GM13977 (cell line): ENCODE measurements at regions not wholly inside any gene's neighbourhood (a gene's known extent, or its start where the extent isn't known, plus 50 kb on each side); places are given as distances from the start of the nearest gene placed in this dataset.

Source experiments
- DNase-seq: peaks from one replicate; pipeline ENCODE4 v3.0.0; 2012; ENCODE audit warnings: low spot score
- in situ Hi-C: fragments of 300-500 bp; cut with MboI; formaldehyde crosslinking; loops from one replicate; pipeline ENCODE4 v1.12.0; 2022; ENCODE audit warnings: low sequenced_read_pairs, low pct_unique_long_range_greater_than_20kb, mixed read lengths, inconsistent platforms; ENCODE audit not compliant: unreplicated experiment
- TF ChIP-seq, protein P1 (sequence below): IDR thresholded peaks from 2 replicates; pipeline ENCODE4 v1.5.1; 2012; ENCODE audit warnings: mild to moderate bottlenecking, control low read depth; ENCODE audit not compliant: insufficient read depth; ENCODE audit errors: extremely low read depth, missing control alignments

DNA sequence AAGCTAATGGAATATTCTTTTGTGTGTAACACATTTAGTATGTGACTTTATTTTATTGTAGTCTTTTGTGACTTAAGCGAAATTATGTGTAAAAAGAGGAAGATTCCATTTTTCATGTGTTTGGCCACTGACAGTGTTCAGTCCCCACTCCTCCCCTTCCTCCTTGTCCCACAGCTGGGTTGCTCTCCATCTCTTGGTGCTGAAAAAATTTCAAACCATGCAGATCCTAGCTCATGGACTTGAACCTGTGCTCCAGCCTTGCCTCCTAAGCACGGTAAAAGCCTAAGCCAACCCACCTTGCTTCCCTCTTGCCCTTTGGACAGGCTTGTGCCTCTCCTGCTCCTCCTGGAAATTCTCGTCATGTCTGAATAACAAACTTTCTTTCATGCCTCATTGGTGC is 2008.5 kb upstream of the TENM3 start:
- TF ChIP-seq, protein P1, sequence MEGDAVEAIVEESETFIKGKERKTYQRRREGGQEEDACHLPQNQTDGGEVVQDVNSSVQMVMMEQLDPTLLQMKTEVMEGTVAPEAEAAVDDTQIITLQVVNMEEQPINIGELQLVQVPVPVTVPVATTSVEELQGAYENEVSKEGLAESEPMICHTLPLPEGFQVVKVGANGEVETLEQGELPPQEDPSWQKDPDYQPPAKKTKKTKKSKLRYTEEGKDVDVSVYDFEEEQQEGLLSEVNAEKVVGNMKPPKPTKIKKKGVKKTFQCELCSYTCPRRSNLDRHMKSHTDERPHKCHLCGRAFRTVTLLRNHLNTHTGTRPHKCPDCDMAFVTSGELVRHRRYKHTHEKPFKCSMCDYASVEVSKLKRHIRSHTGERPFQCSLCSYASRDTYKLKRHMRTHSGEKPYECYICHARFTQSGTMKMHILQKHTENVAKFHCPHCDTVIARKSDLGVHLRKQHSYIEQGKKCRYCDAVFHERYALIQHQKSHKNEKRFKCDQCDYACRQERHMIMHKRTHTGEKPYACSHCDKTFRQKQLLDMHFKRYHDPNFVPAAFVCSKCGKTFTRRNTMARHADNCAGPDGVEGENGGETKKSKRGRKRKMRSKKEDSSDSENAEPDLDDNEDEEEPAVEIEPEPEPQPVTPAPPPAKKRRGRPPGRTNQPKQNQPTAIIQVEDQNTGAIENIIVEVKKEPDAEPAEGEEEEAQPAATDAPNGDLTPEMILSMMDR: no peak
- in situ Hi-C loops: no loop called here

GRCh38 chr4:180240670-180241069 is 2002.5 kb upstream of the TENM3 start:
- no peak for DNase-seq
- in situ Hi-C loops: no loop called here
- TF ChIP-seq, protein P1: no peak

More for the DNA sequence above, 2008.5 kb upstream of the TENM3 start:
- no peak for DNase-seq

- in situ Hi-C loops: no loop called here
- no peak for DNase-seq
- TF ChIP-seq, protein P1: no peak
Observed at GRCh38 chr4:180253419-180253818, 1989.8 kb upstream of the TENM3 start.

GRCh38 chr4:180261346-180261745 is 1981.9 kb upstream of the TENM3 start:
- in situ Hi-C loops: no loop called here
- DNase-seq: no peak
- TF ChIP-seq, protein P1: no peak

- TF ChIP-seq, protein P1: no peak
- in situ Hi-C loops: no loop called here
- DNase-seq: peak; percentile 4
Observed at GRCh38 chr4:180280076-180280475, 1963.1 kb upstream of the TENM3 start.

DNA sequence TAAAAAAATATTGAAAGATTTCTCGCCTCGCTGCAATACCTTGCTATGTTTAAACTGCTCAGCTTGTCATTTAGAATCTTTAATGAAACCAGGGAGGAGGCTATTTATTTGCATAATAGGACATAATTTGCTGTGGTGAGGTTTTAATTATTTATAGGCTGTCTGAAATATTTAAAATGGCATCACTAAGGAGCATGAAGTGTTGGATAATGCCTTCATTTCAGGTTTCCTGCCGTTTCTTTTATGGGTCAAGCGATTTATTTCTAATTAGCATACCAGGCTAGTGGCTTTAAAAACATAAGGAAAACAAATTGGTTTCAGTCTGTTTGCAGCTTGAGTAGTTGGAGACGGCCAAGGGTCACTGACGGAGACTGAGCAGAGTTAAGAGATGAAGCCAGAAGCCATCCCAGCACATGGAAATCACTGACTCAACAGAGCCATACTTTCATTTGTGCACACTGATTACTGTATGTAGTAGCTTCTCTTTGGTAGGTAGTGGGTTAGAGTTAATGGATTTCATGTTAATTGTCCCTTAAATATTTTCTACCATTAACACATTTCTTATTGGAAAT is 1962.4 kb upstream of the TENM3 start:
- DNase-seq: no peak
- TF ChIP-seq, protein P1: no peak
- in situ Hi-C loops: no loop called here

DNA sequence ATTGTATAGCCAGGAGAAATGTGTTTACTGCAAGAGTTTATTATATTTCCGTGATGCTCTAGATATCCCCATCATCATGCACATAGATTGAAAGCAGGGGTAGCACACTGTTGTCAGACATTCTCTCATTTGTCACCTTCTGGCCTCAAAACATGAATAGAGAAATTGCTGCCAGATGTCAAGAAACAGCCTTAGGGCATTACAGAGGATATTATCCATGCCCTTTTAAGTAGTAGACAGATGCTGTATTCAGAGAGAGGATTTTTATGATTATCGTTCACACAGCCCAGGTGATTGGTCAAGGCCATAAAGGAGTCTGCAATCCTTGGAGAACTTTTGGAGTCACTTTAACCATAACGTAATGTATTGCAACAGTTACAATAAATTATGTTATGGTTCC is 1961.5 kb upstream of the TENM3 start:
- no peak for DNase-seq
- TF ChIP-seq, protein P1: no peak
- in situ Hi-C loops: no loop called here
